H1 (cell line): ENCODE measurements at regions not wholly inside any gene's neighbourhood (a gene's known extent, or its start where the extent isn't known, plus 50 kb on each side); places are given as distances from the start of the nearest gene placed in this dataset.

ENCODE experiments used
- CEBPB ChIP-seq: IDR thresholded peaks from 2 replicates; pipeline ENCODE4 v1.6.1; 2012; ENCODE audit warnings: low read depth, low read length
- CTCF ChIP-seq, 3 experiments: IDR thresholded peaks; 1 replicate in 2 of 3; 2 replicates in 1 of 3; pipeline versions ENCODE4 v1.5.1 to v1.6.1; 2011; ENCODE audit warnings: low read length in 3 of 3, mild to moderate bottlenecking in 3 of 3, inconsistent platforms in 2 of 3, low read depth in 1 of 3, moderate library complexity in 1 of 3; ENCODE audit not compliant: insufficient read depth in 1 of 3; ENCODE audit errors: control extremely low read depth in 1 of 3
- FOSL1 ChIP-seq: IDR thresholded peaks from 2 replicates; pipeline ENCODE4 v1.6.1; 2011; ENCODE audit warnings: mild to moderate bottlenecking, low read depth, low read length, moderate library complexity; ENCODE audit not compliant: insufficient read depth
- GABPA ChIP-seq: IDR thresholded peaks from 2 replicates; pipeline ENCODE4 v1.6.1; 2011; ENCODE audit warnings: mild to moderate bottlenecking, low read length, moderate library complexity, borderline replicate concordance; ENCODE audit not compliant: insufficient read depth
- POLR2A ChIP-seq, 2 experiments: IDR thresholded peaks; 1 replicate in 1 of 2; 2 replicates in 1 of 2; pipeline ENCODE4 v1.6.1; 2011; ENCODE audit warnings: low read depth in 2 of 2, low read length in 2 of 2, mild to moderate bottlenecking in 2 of 2; ENCODE audit errors: control extremely low read depth in 1 of 2

- TF ChIP-seq GABPA (no peak), FOSL1 (no peak), CEBPB (no peak), CTCF (IDR thresholded peaks at IDR 0.05; ENCODE audit: control extremely low read depth in 1 of 3, insufficient read depth in 1 of 3, low read depth in 1 of 3, low read length in 3 of 3) (no peak), POLR2A (IDR thresholded peaks at IDR 0.05; ENCODE audit: control extremely low read depth in 1 of 2, low read depth in 2 of 2, low read length in 2 of 2) (no peak)
These were observed 433.8 kb upstream of the ID2 start for GRCh38 chr2:8247905-8248622.
